A673 (cell line): ENCODE measurements at regions not wholly inside any gene's neighbourhood (a gene's known extent, or its start where the extent isn't known, plus 50 kb on each side); places are given as distances from the start of the nearest gene placed in this dataset.

Source experiments
- BruUV-seq: library from RNA; stranded (reverse); fragments of 400-500 nt; replicated peaks from 2 replicates; lab custom pipeline; 2021; lab: Mats Ljungman, UMichigan
- CTCF ChIA-PET: fragments of 300-600 bp; sonication (Branson Sonifier 250); formaldehyde crosslinking; loops from one replicate; lab custom pipeline; 2022; ENCODE audit warnings: antibody characterized with exemption; lab: Charles Lee
- POLR2A ChIA-PET: fragments of 300-600 bp; sonication (Branson Sonifier 250); formaldehyde crosslinking; loops from one replicate; lab custom pipeline; 2022; ENCODE audit warnings: antibody characterized with exemption; ENCODE audit not compliant: low non-redundant PET; lab: Charles Lee
- DNase-seq: peaks from one replicate; pipeline ENCODE4 v3.0.0-alpha.2; 2015; ENCODE audit warnings: low spot score
- H3K27ac ChIP-seq: fragments of 200-600 bp; sonication (generic); 2 replicates; pipeline ENCODE4 v1.5.1; 2016; ENCODE audit warnings: mixed run types, low read depth, mild to moderate bottlenecking, mixed read lengths, antibody characterized with exemption, low read length; ENCODE audit not compliant: poor library complexity, severe bottlenecking
- H3K27me3 ChIP-seq: fragments of 200-600 bp; sonication (generic); replicated peaks from 2 replicates; pipeline ENCODE4 v1.6.1; 2017; ENCODE audit warnings: mixed run types, low read depth, mild to moderate bottlenecking, mixed read lengths, antibody characterized with exemption, low read length; ENCODE audit not compliant: insufficient read depth, poor library complexity
- H3K36me3 ChIP-seq: fragments of 200-600 bp; sonication (generic); 2 replicates; pipeline ENCODE4 v1.6.1; 2016; ENCODE audit warnings: mixed run types, mild to moderate bottlenecking, mixed read lengths, antibody characterized with exemption, low read length; ENCODE audit not compliant: insufficient read depth, poor library complexity, severe bottlenecking
- H3K4me1 ChIP-seq: fragments of 200-600 bp; sonication (generic); 2 replicates; pipeline ENCODE4 v1.6.1; 2017; ENCODE audit warnings: mixed run types, mild to moderate bottlenecking, mixed read lengths, antibody characterized with exemption, low read length; ENCODE audit not compliant: insufficient read depth, poor library complexity, severe bottlenecking
- H3K4me3 ChIP-seq: fragments of 200-600 bp; sonication (generic); 2 replicates; pipeline ENCODE4 v1.5.1; 2016; ENCODE audit warnings: low read depth, mixed run types, mild to moderate bottlenecking, mixed read lengths, low read length; ENCODE audit not compliant: poor library complexity, severe bottlenecking
- H3K9me3 ChIP-seq: fragments of 200-600 bp; sonication (generic); 2 replicates; pipeline ENCODE4 v1.6.1; 2016; ENCODE audit warnings: mixed run types, low read depth, mild to moderate bottlenecking, mixed read lengths, antibody characterized with exemption, low read length; ENCODE audit not compliant: poor library complexity, severe bottlenecking
- EZH2 ChIP-seq: fragments of 200-600 bp; sonication (generic); IDR thresholded peaks from 2 replicates; pipeline ENCODE4 v1.6.1; 2017; ENCODE audit warnings: borderline replicate concordance, low read depth, mild to moderate bottlenecking, mixed read lengths, antibody characterized with exemption, low read length; ENCODE audit not compliant: poor library complexity, severe bottlenecking
- intact Hi-C: fragments of 100-400 bp; cut with micrococcal nuclease; formaldehyde crosslinking; loops from one replicate; pipeline ENCODE4 v1.10.0; 2022; ENCODE audit not compliant: unreplicated experiment
- TF ChIP-seq, protein P1 (sequence below): fragments of 300-800, 200-600 bp; sonication (generic); conservative IDR thresholded peaks from 2 replicates; pipeline ENCODE4 v1.5.1; 2017; ENCODE audit warnings: low read depth, mild to moderate bottlenecking, antibody characterized with exemption, low read length, moderate library complexity, mixed read lengths

DNA sequence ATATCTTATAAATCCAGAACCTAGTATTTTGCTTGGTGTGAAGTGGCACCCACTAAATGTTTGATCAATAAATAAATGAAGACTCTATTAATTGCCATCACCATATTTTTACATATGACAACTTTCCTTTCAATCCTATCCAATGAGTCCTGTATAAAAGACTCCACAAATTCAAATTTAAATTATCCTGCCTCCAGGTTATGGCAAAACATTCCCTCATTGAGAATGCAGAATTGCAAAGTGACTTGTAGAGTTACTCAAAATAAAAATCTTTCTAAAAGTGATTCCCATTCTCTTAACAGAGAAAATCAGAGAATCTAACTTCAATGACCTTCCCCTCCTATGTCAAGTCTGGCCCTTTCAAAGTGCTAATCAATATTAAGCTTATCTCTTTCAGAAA, 236.8 kb downstream of the GRB14 start:
- ChIA-PET POLR2A (no interaction called here), CTCF (no interaction called here)
- no TSS peak for BruUV-seq
- H3K9me3 ChIP-seq = no peaks in the 10 kb centered on the region
- no peak overlapping the region for H3K4me3 ChIP-seq
- intact Hi-C loops = no loop called here
- H3K27ac ChIP-seq = no peak overlapping the region
- H3K36me3 ChIP-seq = no peaks in the 10 kb centered on the region
- H3K27me3 ChIP-seq = peaks cover 49% of the 10 kb centered on the region
- TF ChIP-seq EZH2 = no peak
- DNase-seq = no peak
- H3K4me1 ChIP-seq = no peaks in the 10 kb centered on the region

DNA sequence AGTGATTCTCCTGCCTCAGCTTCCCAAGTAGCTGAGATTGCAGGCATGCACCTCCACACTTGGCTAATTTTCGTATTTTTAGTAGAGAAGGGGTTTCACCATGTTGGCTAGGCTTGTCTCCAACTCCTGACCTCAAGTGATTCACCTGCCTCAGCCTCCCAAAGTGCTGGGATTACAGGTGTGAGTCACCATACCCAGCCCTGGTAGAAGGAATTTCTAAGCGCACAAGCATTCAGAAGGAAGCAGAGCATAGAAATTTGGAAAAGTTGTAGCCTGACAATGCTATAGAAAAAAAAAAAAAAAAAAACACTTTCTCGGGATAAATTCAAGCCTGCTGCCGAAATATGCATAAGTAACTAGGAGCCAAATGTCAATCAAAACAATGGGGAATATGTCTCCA, 249.4 kb downstream of the GRB14 start:
- intact Hi-C loops = no loop called here
- no TSS peak for BruUV-seq
- no peak for TF ChIP-seq EZH2
- TF ChIP-seq, protein P1, sequence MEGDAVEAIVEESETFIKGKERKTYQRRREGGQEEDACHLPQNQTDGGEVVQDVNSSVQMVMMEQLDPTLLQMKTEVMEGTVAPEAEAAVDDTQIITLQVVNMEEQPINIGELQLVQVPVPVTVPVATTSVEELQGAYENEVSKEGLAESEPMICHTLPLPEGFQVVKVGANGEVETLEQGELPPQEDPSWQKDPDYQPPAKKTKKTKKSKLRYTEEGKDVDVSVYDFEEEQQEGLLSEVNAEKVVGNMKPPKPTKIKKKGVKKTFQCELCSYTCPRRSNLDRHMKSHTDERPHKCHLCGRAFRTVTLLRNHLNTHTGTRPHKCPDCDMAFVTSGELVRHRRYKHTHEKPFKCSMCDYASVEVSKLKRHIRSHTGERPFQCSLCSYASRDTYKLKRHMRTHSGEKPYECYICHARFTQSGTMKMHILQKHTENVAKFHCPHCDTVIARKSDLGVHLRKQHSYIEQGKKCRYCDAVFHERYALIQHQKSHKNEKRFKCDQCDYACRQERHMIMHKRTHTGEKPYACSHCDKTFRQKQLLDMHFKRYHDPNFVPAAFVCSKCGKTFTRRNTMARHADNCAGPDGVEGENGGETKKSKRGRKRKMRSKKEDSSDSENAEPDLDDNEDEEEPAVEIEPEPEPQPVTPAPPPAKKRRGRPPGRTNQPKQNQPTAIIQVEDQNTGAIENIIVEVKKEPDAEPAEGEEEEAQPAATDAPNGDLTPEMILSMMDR = no peak

DNA sequence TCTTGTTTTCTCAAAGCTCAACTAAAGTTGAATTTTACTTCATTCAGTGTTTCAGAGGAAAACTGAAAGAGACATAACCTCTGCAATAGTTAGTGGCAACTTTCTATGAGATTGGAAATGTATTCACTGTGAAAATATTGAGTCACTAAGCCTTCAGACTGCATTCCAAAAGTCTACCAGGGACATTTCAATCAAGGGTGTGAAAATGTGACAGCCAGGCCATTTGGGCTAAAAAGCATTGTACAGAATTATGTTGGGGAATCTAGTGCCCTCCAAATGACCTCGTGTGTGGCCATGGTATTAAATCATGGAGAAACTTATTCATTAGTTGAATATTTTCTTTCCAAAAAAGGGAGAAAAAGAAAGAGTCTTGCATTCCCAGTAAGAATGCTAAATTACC, 251.9 kb downstream of the GRB14 start:
- CTCF ChIA-PET = no interaction called here
- no peak for TF ChIP-seq EZH2
- TF ChIP-seq, protein P1 = no peak
- Histone ChIP-seq H3K9me3 (no peaks in the 10 kb centered on the region), H3K4me1 (no peaks in the 10 kb centered on the region), H3K36me3 (no peaks in the 10 kb centered on the region), H3K27me3 (peaks cover 1% of the 10 kb centered on the region), H3K4me3 (no peak overlapping the region), H3K27ac (no peak overlapping the region)
- intact Hi-C loops = no loop called here
- POLR2A ChIA-PET = no interaction called here
- no peak for DNase-seq
- no TSS peak for BruUV-seq

More for the DNA sequence above, 249.4 kb downstream of the GRB14 start:
- Histone ChIP-seq H3K27ac (no peak overlapping the region), H3K27me3 (peaks cover 18% of the 10 kb centered on the region), H3K4me3 (no peak overlapping the region), H3K36me3 (no peaks in the 10 kb centered on the region), H3K4me1 (no peaks in the 10 kb centered on the region), H3K9me3 (no peaks in the 10 kb centered on the region)
- ChIA-PET CTCF (no interaction called here), POLR2A (no interaction called here)
- DNase-seq = no peak

DNA sequence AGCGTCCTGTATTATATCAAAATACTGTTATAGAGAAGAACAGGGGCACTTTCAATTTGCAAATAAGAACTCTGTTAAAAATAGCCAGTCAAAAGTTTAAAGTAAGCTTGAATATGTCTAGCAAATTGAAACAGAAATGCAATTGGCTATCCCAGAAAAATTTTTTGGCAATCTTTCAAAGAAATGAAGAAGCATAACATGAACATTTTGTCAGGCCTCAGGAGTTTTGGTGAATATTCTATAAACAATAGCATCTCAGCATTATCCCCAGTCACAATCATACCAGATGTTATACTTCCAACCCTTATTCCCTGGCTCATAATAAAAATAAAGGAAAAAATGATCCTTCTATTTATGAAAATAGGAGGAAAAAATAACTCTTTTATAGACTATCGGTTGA, 252.4 kb downstream of the GRB14 start:
- no peak for DNase-seq
- no TSS peak for BruUV-seq

More for the DNA sequence above, 252.4 kb downstream of the GRB14 start:
- Histone ChIP-seq H3K27ac (no peak overlapping the region), H3K36me3 (no peaks in the 10 kb centered on the region), H3K27me3 (peaks cover 3% of the 10 kb centered on the region), H3K4me3 (no peak overlapping the region), H3K9me3 (no peaks in the 10 kb centered on the region), H3K4me1 (no peaks in the 10 kb centered on the region)
- ChIA-PET POLR2A (no interaction called here), CTCF (no interaction called here)
- intact Hi-C loops = no loop called here
- TF ChIP-seq, protein P1 = no peak
- TF ChIP-seq EZH2 = no peak
